ENCODE measurements at regions not wholly inside any gene's neighbourhood (a gene's known extent, or its start where the extent isn't known, plus 50 kb on each side); places are given as distances from the start of the nearest gene placed in this dataset.

DNA sequence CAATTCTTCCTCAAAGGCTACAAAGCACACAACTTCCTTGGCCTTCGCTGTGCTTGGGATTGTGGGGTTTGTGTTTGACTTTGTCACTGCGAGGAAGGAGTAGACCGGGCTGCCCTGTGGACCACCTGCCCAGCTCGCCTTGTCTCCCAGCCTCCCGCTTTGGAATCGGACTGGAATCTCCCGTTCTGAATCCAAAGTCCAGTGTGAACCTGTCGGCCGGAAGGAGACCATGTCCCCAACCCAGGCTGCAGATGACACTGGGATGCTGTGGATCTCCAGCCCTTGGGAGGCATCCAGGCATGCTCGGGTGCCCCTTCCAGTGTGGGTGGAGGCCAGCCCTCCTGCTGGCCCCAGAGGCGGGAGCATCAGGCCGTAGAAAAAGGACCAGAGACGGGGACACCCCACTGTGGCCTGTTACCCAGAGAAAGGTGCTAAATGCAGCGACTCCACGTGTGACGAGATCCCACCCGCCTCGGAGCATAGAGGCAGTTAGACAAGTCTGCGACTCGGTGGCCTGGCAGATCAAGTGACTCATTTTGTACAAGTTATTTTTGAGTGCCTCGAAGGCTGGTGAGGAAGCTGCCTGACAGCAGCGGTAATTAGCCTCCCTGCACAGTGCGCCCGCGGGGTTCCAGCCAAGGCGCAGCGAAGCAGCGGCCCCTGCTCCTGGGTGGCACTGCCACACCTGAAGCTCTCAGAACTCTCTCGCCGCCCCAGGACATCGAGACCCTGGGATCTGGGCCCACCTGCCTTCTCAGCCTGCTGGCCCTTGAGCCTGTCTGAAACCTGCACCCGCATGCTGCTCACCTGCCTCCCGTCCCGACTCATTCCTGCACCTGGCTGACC is 57.5 kb downstream of the ADRA2C start:
- TF ChIP-seq, protein P1, sequence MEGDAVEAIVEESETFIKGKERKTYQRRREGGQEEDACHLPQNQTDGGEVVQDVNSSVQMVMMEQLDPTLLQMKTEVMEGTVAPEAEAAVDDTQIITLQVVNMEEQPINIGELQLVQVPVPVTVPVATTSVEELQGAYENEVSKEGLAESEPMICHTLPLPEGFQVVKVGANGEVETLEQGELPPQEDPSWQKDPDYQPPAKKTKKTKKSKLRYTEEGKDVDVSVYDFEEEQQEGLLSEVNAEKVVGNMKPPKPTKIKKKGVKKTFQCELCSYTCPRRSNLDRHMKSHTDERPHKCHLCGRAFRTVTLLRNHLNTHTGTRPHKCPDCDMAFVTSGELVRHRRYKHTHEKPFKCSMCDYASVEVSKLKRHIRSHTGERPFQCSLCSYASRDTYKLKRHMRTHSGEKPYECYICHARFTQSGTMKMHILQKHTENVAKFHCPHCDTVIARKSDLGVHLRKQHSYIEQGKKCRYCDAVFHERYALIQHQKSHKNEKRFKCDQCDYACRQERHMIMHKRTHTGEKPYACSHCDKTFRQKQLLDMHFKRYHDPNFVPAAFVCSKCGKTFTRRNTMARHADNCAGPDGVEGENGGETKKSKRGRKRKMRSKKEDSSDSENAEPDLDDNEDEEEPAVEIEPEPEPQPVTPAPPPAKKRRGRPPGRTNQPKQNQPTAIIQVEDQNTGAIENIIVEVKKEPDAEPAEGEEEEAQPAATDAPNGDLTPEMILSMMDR (IDR thresholded peaks at IDR 0.05; ENCODE audit: control extremely low read depth, extremely low read depth, low read depth, missing control alignments): no peak
- CTCF ChIA-PET: no interaction called here
- no peak for DNase-seq (ENCODE audit: extremely low spot score)
- POLR2A ChIA-PET: no interaction called here

DNA sequence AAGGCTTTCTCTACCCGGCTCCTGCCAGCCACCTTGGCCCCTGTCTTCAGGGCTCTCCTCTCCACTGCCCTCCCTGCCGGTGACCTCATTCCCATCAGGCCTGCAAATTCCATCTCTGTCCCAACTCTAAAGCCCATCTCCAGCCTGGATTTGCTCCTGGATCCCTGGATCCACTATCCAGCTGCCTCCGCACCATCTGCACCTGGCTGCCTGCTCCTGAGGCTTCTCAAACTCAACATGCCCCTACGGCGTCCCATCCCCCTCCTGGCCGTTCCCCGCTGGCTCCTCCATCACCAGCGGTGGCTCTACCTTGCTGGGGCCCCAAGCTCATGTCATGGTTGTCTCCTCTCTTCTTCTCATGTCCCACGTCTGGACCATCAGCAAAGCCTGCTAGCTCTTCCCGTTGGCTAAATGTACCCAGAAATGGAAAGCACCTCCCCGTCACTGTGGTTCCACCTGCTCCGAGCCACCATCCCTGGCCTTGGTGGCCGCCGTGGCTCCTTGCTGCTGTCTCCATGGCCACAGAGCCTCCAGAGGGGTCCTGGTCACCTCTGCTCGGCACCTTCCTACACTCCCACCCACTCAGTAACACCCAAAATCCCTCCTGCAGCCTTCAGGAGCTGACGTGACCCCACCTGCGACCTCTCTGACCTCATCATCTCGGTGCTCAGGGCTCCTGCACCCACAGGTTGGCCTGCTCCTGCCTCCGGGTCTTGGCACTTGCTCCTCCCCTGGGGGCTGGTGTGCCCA is 58.5 kb downstream of the ADRA2C start:
- CTCF ChIA-PET: no interaction called here
- DNase-seq (ENCODE audit: extremely low spot score): no peak
- POLR2A ChIA-PET: interaction anchor here (0.6 kb wide), 1 partner anchor 235 kb away, joined by 3 read pairs; no protein-coding TSS in a partner anchor

DNA sequence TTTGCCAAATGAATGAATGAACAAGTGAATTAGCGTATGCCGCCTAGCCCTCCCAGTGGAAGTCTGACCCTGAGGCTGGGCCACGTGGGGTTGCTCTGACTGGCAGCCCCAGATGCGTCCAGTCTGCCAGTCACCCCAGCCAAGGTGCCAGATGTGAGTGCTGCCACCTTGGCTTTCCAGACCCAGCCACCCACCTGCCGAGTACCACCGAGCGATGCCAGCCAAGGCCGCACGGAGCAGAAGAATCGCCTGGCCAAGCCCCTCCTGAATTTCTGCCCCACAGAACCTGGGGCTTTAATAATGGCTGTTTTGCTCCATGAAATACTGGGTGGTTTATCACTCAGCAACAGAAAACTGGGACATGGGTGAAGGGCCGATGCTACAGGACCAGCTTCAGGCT is 59.3 kb downstream of the ADRA2C start:
- DNase-seq (ENCODE audit: extremely low spot score): no peak
- ChIA-PET CTCF (no interaction called here), POLR2A (no interaction called here)
- TF ChIP-seq, protein P1 (IDR thresholded peaks at IDR 0.05; ENCODE audit: control extremely low read depth, extremely low read depth, low read depth, missing control alignments): no peak

More for the DNA sequence above, 58.5 kb downstream of the ADRA2C start:
- TF ChIP-seq, protein P1 (IDR thresholded peaks at IDR 0.05; ENCODE audit: control extremely low read depth, extremely low read depth, low read depth, missing control alignments): no peak

DNA sequence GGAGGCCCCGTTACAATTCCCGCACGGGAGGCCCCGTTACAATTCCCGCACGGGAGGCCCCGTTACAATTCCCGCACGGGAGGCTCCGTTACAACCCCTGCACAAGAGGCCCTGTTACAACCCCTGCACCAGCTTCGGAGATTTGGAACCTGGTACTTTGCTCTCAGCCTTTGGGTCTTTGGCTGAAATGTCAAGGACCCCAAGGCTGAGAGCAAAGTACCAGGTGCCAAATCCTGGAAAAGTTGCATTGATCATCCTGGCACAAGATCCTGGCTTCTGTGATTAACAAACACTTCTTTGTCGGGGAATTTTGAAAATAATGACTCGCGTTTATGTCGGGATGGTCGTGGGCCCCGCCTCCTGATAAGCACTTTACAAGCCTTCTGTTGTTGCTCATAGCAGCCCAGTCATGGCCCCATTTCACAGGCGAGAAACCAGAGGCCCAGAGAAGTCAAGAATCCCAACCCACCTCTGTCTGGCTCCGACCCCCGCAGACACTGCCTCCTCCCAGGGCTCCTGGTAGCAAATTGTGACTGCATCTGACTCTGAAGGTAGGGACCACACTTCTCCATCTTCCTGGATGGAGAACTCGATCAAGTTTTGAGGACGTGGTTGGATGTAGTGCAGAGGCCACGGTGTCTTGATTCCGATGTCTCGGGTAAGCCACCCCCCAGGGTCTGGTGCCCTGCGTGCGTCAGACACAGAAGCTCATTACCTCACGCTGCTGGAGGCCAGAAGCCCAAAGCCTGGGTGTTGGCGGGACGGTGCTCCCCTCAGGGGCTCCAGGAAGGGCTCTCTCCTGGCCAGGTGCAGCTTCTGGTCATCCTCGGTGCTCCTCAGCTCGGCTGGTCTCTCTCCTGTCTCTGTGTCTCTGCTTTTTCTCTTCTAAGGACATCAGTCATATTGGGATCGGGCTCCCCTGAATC is 60.3 kb downstream of the ADRA2C start:
- TF ChIP-seq, protein P1 (IDR thresholded peaks at IDR 0.05; ENCODE audit: control extremely low read depth, extremely low read depth, low read depth, missing control alignments): no peak
- no peak for DNase-seq (ENCODE audit: extremely low spot score)
- ChIA-PET POLR2A (no interaction called here), CTCF (interaction anchor here (1.3 kb wide), 1 partner anchor 10 kb away, joined by 3 read pairs; no protein-coding TSS in a partner anchor)

DNA sequence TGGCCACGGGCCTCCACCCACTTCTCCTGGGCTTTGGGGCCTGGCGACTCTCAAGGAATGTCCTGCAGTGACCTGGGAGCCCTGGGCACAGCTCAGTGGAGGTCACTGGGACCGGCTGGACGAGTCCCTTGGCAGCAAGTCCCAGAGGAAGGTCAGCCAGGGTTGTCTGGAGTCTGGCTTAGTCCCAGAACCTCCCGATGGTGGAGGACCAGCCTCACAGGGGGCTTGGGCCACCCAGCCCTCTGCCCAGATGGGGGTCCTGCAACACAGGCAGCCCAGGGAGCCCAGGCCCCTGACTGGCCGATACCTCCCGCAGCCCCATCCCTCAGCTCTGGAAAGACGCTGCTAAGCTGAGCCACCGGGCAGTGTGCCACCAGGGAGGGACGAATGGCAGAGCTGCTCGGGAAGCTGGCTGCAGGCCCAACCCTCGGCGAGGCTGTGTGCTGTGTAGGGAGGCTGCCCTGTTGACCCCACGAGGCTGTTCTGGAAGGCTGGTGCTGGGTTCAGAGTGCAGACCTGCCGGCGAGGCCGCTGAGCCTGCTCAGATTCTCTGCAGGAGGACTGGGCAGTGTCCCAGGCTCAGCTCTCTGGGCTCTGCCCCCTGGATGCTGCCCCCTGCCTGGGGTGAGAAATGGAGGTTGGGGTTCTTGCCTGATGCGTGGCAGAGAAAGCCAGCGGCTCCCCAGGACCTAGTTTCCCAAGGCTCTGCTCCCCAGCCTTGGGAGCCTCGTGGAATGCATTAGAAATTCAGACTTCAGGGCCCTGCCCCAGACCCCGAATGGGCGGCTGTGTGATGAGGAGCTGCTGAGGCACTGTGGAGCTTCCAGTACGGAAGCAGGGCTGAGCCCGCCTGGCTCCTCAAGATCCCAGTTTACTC is 61.7 kb downstream of the ADRA2C start:
- ChIA-PET POLR2A (no interaction called here), CTCF (interaction anchor here (1.3 kb wide), 1 partner anchor 11 kb away, joined by 3 read pairs; no protein-coding TSS in a partner anchor)
- TF ChIP-seq, protein P1 (IDR thresholded peaks at IDR 0.05; ENCODE audit: control extremely low read depth, extremely low read depth, low read depth, missing control alignments): no peak
- no peak for DNase-seq (ENCODE audit: extremely low spot score)
